ENCODE measurements at regions not wholly inside any gene's neighbourhood (a gene's known extent, or its start where the extent isn't known, plus 50 kb on each side); places are given as distances from the start of the nearest gene placed in this dataset.

DNA sequence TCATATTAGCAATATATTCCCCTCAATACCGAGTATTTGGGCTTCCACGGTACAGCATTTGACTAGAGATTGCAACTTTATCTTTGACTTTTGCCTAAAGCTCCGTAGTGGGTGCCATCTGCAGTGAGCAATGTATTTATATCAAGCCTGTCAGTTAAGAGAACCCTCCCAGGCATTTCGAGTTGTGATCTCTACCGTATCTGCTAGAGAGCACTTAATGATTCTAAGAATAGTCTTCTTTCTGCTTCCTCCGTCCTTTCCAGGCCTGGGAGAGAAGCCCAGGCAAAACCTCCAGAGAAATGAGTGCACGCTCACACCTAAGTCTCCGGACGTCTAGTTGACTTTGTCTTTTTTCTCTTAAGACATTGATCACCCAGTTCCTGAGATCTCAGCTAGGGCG lies 210.6 kb downstream of the KLF6 start:
- TF ChIP-seq, protein P1, sequence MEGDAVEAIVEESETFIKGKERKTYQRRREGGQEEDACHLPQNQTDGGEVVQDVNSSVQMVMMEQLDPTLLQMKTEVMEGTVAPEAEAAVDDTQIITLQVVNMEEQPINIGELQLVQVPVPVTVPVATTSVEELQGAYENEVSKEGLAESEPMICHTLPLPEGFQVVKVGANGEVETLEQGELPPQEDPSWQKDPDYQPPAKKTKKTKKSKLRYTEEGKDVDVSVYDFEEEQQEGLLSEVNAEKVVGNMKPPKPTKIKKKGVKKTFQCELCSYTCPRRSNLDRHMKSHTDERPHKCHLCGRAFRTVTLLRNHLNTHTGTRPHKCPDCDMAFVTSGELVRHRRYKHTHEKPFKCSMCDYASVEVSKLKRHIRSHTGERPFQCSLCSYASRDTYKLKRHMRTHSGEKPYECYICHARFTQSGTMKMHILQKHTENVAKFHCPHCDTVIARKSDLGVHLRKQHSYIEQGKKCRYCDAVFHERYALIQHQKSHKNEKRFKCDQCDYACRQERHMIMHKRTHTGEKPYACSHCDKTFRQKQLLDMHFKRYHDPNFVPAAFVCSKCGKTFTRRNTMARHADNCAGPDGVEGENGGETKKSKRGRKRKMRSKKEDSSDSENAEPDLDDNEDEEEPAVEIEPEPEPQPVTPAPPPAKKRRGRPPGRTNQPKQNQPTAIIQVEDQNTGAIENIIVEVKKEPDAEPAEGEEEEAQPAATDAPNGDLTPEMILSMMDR (IDR thresholded peaks at IDR 0.05): no peak
- TF ChIP-seq POLR2A (IDR thresholded peaks at IDR 0.05): no peak

Data from right lobe of liver (tissue), 4 donors.